ENCODE measurements at regions not wholly inside any gene's neighbourhood (a gene's known extent, or its start where the extent isn't known, plus 50 kb on each side); places are given as distances from the start of the nearest gene placed in this dataset.

DNA sequence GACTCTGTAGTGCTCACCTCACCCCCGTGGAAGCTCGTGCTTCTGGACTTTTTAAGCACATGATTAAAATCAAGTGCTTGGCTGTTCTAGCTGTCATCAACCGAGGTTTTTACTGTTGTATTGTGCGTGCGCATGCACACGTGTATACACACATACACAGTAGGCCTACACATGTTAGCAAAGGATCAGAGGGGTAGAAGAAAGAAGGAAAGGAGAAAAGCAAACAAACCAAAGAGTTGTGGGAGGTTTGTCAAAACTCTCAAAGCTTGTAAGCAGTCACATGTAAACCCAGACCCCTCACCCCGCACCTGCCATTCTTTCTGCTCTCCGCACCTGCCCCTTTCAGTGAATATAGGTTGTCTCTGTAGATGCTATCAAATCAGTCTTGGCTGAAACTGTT, 311.8 kb downstream of the HS3ST1 start:
- TF ChIP-seq NFE2L2 (conservative IDR thresholded peaks at IDR 0.05; ENCODE audit: low read length) (no peak), EP300 (IDR thresholded peaks at IDR 0.05) (no peak), KDM5A (IDR thresholded peaks at IDR 0.05) (no peak), POLR2A (IDR thresholded peaks at IDR 0.05; ENCODE audit: low read length) (no peak)
- TF ChIP-seq, protein P1, sequence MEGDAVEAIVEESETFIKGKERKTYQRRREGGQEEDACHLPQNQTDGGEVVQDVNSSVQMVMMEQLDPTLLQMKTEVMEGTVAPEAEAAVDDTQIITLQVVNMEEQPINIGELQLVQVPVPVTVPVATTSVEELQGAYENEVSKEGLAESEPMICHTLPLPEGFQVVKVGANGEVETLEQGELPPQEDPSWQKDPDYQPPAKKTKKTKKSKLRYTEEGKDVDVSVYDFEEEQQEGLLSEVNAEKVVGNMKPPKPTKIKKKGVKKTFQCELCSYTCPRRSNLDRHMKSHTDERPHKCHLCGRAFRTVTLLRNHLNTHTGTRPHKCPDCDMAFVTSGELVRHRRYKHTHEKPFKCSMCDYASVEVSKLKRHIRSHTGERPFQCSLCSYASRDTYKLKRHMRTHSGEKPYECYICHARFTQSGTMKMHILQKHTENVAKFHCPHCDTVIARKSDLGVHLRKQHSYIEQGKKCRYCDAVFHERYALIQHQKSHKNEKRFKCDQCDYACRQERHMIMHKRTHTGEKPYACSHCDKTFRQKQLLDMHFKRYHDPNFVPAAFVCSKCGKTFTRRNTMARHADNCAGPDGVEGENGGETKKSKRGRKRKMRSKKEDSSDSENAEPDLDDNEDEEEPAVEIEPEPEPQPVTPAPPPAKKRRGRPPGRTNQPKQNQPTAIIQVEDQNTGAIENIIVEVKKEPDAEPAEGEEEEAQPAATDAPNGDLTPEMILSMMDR (IDR thresholded peaks at IDR 0.05) = no peak

All from A549 (cell line).